ENCODE measurements at regions not wholly inside any gene's neighbourhood (a gene's known extent, or its start where the extent isn't known, plus 50 kb on each side); places are given as distances from the start of the nearest gene placed in this dataset.

GRCh38 chr12:28777603-28778365, 371.3 kb upstream of the FAR2 start:
- TF ChIP-seq CTCF (conservative IDR thresholded peaks at IDR 0.05; ENCODE audit: low read depth, low read length) (no peak), EZH2 (IDR thresholded peaks at IDR 0.05; ENCODE audit: low read length, unreplicated experiment) (no peak), EZH2phosphoT487 (IDR thresholded peaks at IDR 0.05; ENCODE audit: borderline replicate concordance, low read length) (no peak)

Measured in PC-3 (cell line).